HG03565 (cell line): ENCODE measurements at regions not wholly inside any gene's neighbourhood (a gene's known extent, or its start where the extent isn't known, plus 50 kb on each side); places are given as distances from the start of the nearest gene placed in this dataset.
"Not testable (repeated sequence)": the region's sequence is repeated elsewhere in the genome, so short reads cannot be mapped to it uniquely, and the experiment has no call there.

Source experiments
- ATAC-seq: cut with Tn5 transposase; IDR thresholded peaks from one replicate; pipeline ENCODE4 v1.9.1; 2021; ENCODE audit warnings: mild to moderate bottlenecking, moderate library complexity; ENCODE audit not compliant: unreplicated experiment

GRCh38 chr9:65421486-65421885 lies 136.5 kb upstream of the FOXD4L5 start:
- not testable (repeated sequence) for ATAC-seq

DNA sequence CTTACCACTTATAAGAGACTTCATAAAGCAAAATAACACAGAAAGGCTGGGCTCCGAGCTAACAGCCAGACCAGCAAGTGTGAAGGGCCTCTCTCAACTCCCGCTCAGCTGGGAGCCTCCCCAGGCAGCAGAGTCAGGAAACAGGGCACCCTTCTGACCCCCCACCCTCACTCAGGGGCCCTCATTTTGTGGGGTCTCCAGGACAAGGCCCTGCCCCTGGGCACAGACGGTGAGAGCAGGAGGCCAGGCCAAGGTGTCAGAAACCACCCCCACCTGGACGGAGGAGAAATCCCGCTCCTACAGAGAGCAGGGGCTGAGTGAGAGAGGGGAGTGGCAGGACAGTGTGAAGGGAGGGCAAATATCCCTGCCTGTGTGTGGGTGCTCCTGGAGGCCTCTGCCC lies 135.8 kb upstream of the FOXD4L5 start:
- ATAC-seq, result no peak

- ATAC-seq, result not testable (repeated sequence)
These were observed 134.0 kb upstream of the FOXD4L5 start for GRCh38 chr9:65418966-65419365.

DNA sequence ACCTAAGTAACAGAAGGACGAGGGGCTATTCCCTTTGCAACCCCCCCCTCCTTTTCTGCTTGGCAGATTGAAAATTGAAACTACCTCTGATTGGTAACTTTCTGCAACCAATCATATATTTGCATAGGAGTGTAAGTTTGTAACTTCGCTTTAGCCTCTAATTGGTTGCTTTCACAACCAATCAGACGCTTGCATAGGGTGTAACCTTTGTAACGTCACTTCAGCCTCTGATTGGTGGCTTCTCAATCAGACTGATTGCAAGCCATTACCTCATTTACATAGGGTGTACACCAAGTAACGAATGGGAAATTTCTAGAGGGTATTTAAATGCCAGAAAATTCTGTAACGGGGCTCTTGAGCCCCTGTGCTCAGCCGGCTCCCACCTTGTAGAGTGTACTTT lies 131.9 kb upstream of the FOXD4L5 start:
- ATAC-seq, result not testable (repeated sequence)

DNA sequence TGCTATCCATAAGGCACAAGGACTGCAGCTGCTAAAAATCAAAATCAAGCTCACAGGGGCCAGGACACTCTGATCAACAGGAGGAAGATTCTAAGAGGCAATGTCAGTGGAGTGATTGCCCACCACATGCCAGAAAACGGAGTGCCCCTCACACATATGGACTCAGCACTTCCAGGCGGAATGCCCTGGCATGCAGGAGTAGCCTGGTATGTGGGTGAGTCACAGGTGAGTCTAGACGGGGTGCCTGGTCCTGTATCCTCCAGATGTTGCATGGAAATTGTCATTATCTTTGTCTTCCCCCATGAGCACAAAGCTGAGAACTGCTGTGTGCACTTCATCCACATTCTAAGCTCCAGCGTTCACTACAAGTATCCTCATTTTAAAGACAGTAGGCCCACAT lies 129.2 kb upstream of the FOXD4L5 start:
- not testable (repeated sequence) for ATAC-seq

DNA sequence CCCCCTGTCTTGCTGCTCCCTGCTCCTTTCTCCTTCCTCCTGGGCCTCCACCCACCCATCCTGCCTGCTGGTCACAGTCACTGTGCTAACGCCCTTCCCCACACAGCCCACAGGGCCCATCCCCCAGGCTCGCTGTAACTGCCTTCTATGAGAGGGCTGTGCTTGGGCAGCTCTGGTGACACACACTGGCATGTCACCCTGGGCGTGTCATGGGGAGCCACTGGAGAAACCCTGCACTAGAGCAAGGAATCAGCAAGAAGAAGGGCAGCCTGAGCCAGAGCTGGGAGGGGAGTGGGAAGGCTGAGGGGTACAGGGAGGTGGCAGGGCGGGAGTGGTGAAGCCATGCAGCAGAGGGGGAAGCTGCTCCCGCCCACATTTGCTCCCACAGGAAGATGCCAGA lies 128.4 kb upstream of the FOXD4L5 start:
- ATAC-seq, result not testable (repeated sequence)

- ATAC-seq, result no peak
These were observed 126.9 kb upstream of the FOXD4L5 start for GRCh38 chr9:65411901-65412300.

GRCh38 chr9:65411336-65411735 lies 126.3 kb upstream of the FOXD4L5 start:
- ATAC-seq, result no peak

GRCh38 chr9:65410926-65411325 lies 125.9 kb upstream of the FOXD4L5 start:
- ATAC-seq, result no peak

DNA sequence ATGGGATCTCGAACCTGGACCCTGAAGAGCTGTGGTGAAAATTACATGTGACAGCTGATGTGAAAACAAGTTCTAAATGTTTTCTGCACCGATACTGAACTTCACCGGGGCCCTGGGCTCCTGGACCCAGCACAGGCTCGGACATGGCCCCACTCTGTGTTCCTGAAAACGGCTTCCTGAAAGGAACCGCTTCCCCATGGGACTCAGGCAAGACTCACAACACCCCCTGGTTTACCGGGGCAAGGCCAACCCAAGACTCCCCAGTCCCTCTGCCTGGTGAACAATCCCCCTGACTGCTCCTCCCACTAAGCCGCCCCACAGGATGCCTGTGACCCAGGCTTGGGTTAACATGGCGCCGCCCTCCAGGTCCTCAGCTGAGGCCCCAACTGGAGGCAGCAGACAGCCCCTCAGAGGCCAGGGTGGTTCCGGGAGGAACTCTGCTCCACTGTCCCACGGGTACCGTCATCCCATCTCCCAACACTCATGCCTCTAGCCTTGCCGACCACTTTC lies 124.5 kb upstream of the FOXD4L5 start:
- no peak for ATAC-seq

DNA sequence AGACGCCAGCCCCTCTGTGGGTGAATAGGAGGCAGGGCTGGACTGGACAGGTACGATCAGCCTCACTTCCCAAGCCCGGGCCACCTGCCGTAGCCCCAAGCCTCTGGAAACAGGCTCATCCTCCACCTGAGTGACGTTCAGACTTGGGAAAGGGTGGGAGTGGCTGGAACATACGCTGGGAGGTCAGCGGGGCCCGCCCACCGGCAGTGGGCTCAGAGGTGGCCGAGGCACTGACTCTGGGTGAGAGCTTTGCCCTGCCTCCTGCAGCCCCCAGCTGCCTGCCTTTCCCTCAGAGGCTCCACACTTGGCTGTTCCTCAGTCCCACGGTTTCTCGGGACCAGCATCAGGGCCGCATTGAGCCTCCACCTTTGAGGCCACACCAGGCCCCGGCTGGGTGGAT lies 123.8 kb upstream of the FOXD4L5 start:
- ATAC-seq, result not testable (repeated sequence)

GRCh38 chr9:65406625-65407024 lies 121.6 kb upstream of the FOXD4L5 start:
- ATAC-seq, result not testable (repeated sequence)

- not testable (repeated sequence) for ATAC-seq
These were observed 120.8 kb upstream of the FOXD4L5 start for GRCh38 chr9:65405766-65406165.

DNA sequence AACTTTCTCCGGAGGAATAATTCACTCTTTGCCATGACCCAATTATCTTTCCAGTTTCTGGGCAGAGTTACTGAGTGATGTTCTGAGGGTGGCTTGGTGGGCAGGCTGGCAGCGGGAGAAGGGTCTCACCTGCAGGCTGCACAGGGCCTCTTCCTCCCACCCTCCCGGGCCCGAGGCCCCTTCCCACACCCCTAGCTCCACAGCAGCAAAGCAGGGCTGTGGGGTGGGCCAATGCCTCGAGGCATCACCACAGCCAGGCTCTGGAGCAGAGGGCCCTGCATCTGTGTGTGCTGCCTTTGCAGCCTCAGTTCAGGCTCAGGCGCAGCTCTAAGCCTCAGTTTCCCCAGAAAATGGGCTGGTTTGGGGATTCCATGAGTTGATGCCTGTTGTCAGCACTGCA lies 120.2 kb upstream of the FOXD4L5 start:
- no peak for ATAC-seq

DNA sequence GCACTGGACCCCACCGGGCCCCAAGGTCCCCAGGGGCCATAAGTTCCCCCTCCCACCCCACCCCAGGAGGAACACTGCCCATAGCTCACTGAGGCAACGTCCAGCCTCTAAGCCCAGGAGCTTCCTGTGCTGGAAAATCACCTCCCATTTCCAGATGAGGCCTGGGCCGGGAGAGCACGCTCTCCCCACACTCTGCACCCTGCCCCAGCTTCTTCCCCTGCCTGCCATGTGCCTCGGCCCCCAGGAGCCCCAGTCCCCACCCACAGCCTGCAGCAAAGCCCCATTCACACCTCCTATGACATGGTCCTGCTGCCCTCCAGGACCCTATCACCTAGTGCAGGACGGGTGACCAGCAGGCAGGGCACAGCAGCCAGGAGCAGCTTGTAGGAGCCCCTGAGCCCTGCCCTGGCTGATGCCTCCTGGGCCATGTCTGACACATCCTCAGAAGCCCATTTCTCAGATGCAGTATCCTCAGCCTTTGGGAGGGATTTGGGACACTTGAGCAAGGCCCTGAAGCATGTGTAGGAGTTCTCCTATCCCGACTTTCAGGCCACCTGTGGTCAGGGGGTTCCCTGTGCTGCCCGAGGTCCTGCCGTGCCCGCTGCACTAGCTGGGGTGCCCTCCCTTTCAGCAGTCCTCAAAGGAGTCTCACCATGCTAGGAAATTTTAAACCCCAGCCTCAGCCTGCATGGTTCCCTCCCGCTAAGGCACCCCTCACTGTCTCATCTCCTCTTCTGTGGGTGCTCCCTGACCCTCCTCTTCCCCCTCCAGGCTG lies 119.4 kb upstream of the FOXD4L5 start:
- ATAC-seq, result no peak

DNA sequence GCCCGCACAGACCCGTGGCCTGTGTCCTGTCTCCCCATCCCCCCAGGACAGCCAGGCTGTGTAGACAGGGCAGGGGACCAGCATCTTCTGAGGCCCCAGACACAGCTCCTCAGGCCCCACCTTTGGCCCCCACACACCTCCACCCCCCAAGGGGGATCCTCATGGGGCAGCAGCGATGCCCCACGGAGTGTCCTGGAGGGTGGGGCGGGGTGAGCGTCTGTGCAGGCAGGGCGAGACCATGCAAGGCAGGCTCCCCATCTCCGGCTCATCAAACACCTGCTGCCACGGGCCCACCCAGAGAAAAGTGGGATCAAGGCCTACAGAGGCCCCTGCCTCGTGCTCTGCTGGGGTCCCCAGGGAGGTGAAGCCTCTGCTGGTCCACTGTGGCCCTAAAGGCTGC lies 118.7 kb upstream of the FOXD4L5 start:
- no peak for ATAC-seq

- not testable (repeated sequence) for ATAC-seq
These were observed 118.1 kb upstream of the FOXD4L5 start for GRCh38 chr9:65403072-65403471.

DNA sequence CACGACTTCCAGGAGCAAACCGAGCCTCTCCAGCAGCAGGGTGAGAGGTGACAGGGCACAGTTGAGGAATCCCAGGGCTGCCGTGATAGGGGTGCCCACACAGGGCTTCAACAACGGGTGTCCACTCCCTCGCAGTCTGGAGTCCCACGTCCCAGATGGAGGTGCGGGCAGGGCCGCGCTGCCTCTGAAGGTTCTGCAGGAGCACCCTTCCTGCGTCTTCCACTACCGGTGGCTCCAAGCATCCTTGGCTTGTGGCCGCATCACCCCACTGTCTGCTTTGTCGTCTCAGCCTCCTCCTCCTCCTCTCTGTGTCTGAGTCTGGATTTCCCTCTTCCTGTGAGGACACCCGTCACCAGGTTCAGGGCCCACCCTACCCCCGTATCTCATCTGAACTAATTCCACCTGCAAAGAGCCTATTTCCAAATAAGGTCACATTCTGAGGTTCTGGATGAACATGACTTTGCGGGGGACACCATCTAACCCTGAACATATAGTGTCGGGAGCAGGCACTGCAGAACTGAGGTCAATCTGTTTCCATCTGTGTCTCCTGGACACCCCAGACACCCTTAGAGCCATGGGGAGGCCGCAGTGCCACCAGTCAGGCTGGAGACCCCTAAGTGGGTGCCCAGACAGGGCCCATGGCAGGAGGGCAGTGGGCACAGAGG lies 117.3 kb upstream of the FOXD4L5 start:
- not testable (repeated sequence) for ATAC-seq

DNA sequence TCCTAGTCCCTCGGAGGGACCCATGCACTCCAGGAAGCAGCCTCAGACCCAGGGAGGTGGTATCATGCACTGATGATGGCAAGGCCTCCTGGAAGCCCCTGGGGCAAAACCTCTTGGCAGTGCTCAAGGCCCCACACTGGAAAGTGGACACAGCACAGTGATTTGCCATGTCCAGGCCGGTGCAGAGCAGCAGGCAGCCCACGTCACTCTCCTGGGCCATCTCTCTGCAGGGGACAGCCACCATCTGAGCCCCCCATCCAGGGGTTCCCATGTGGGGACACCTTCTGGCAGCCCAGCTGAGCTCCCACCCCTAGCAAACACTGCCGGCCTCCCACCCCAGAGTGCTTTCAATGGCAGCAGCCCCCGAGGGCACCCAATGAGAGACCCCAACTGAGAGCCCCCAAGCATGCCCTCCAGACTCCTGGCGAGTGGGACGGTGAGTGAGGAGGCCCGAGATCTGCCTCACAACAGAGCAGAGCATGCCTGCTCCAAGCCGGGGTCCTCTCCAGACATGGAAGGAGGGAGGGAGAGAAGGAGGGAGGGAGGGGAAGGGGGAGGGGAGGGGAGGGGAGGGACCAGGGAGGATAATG lies 116.5 kb upstream of the FOXD4L5 start:
- not testable (repeated sequence) for ATAC-seq

- ATAC-seq, result no peak
These were observed 115.9 kb upstream of the FOXD4L5 start for GRCh38 chr9:65400886-65401285.

- ATAC-seq, result not testable (repeated sequence)
These were observed 113.0 kb upstream of the FOXD4L5 start for GRCh38 chr9:65397763-65398719.
